ENCODE measurements at regions not wholly inside any gene's neighbourhood (a gene's known extent, or its start where the extent isn't known, plus 50 kb on each side); places are given as distances from the start of the nearest gene placed in this dataset.

DNA sequence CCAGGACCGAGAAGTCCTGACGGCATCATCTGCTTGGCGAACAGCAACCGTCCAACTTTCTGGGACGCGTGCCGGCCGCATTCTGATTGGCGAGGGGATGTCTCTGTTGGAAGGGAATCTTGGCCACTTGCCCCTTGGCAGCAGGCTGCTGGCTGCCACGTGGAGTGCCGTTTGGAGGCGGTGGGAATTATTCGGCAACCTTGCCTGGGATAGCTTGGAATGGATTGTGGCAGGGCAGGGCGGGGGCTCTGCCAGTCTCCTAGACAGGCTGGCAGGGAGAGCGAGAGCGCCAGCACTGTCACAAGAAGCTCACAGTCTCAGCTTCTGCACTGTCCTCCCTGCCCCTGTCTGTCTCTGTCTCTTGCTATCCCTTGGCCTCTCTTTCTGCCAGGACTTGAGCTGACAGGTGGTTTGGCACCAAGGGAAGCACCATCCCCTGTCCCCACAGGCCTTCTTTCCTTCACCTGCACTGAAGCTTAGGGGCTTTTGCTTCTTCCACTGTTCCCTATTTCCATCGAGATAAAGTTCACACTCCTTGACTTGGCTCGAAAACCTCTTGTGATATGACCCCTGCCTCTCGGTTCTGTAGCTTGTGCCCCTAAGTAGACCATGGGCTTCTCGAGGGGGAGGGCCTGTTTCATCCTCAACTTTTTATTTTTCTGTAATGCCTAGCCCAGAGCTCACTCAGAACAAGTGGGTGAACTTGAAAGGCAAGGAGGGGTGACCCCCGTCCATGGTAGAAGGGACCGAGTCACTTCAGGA lies 201.9 kb downstream of the PHETA1 start:
- TF ChIP-seq EZH2phosphoT487 (IDR thresholded peaks at IDR 0.05; ENCODE audit: low read depth) (no peak), CTCF (IDR thresholded peaks at IDR 0.05; ENCODE audit: low read depth, low read length) (no peak)
- no peak overlapping the region for H3K9ac ChIP-seq (ENCODE audit: low read length)

GRCh38 chr12:111164833-111165525 lies 203.9 kb downstream of the PHETA1 start:
- Histone ChIP-seq H3K4me1 (ENCODE audit: low read length) (peaks cover under 1% of the 10 kb centered on the region; the same call in 1 of the 2 replicates), H4K20me1 (ENCODE audit: insufficient read depth, low read length) (no peaks in the 10 kb centered on the region), H3K9me3 (ENCODE audit: insufficient read depth, low read length) (no peaks in the 10 kb centered on the region), H3K27me3 (ENCODE audit: low read depth, low read length) (peaks cover 6% of the 10 kb centered on the region; the same call in 1 of the 2 replicates), H3K9ac (ENCODE audit: low read length) (no peak overlapping the region), H3K4me2 (ENCODE audit: low read length) (no peak overlapping the region), H3K79me2 (ENCODE audit: low read length) (no peaks in the 10 kb centered on the region), H3K27ac (ENCODE audit: low read length) (no peak overlapping the region), H3K4me3 (ENCODE audit: low read length) (no peak overlapping the region), H3K36me3 (replicated peaks; ENCODE audit: low read depth, low read length) (no peaks in the 10 kb centered on the region), H2AFZ (ENCODE audit: low read depth, low read length) (no peak overlapping the region)
- TF ChIP-seq EZH2phosphoT487 (IDR thresholded peaks at IDR 0.05; ENCODE audit: low read depth), result no peak
- no peak for TF ChIP-seq CTCF (IDR thresholded peaks at IDR 0.05; ENCODE audit: low read depth, low read length)

More for the DNA sequence above, 201.9 kb downstream of the PHETA1 start:
- Histone ChIP-seq H3K9me3 (ENCODE audit: insufficient read depth, low read length) (no peaks in the 10 kb centered on the region), H3K4me1 (ENCODE audit: low read length) (peaks cover 19% of the 10 kb centered on the region), H3K27ac (ENCODE audit: low read length) (no peak overlapping the region), H3K4me3 (ENCODE audit: low read length) (no peak overlapping the region), H3K79me2 (ENCODE audit: low read length) (no peaks in the 10 kb centered on the region), H3K4me2 (ENCODE audit: low read length) (no peak overlapping the region), H4K20me1 (ENCODE audit: insufficient read depth, low read length) (no peaks in the 10 kb centered on the region), H2AFZ (ENCODE audit: low read depth, low read length) (no peak overlapping the region), H3K27me3 (ENCODE audit: low read depth, low read length) (no peaks in the 10 kb centered on the region; the same call in 1 of the 2 replicates), H3K36me3 (replicated peaks; ENCODE audit: low read depth, low read length) (no peaks in the 10 kb centered on the region)

DNA sequence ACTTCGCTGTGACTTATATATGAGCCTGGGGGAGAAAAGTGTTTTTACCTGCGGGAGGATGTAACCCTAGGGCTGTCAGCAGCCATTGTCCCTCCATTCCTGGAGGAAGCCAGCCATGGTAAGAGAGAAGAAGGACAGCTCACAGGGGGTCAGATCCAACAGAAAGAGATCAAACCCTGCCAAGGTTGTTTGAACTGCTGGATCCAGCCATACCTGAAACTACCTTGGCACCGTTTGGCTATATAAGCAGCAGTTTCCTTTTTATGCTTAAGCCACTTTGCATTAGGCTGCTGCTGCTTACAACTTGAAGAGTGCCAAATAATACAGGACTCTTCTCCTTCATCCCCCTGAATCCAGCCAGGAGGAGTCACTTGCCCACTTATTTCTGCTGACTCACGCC lies 205.5 kb downstream of the PHETA1 start:
- TF ChIP-seq EZH2phosphoT487 (IDR thresholded peaks at IDR 0.05; ENCODE audit: low read depth), result no peak
- TF ChIP-seq CTCF (IDR thresholded peaks at IDR 0.05; ENCODE audit: low read depth, low read length), result no peak
- Histone ChIP-seq H3K4me3 (ENCODE audit: low read length) (no peak overlapping the region), H3K4me1 (ENCODE audit: low read length) (no peaks in the 10 kb centered on the region), H3K36me3 (replicated peaks; ENCODE audit: low read depth, low read length) (no peaks in the 10 kb centered on the region), H2AFZ (ENCODE audit: low read depth, low read length) (no peak overlapping the region), H3K9me3 (ENCODE audit: insufficient read depth, low read length) (no peaks in the 10 kb centered on the region), H4K20me1 (ENCODE audit: insufficient read depth, low read length) (no peaks in the 10 kb centered on the region), H3K27me3 (ENCODE audit: low read depth, low read length) (peaks cover 6% of the 10 kb centered on the region; the same call in 1 of the 2 replicates), H3K4me2 (ENCODE audit: low read length) (no peak overlapping the region), H3K27ac (ENCODE audit: low read length) (no peak overlapping the region), H3K9ac (ENCODE audit: low read length) (no peak overlapping the region), H3K79me2 (ENCODE audit: low read length) (no peaks in the 10 kb centered on the region)

- no peak for TF ChIP-seq EZH2phosphoT487 (IDR thresholded peaks at IDR 0.05; ENCODE audit: low read depth)
- TF ChIP-seq CTCF (IDR thresholded peaks at IDR 0.05; ENCODE audit: low read depth, low read length), result no peak
Measured at GRCh38 chr12:111161898-111162297, 207.0 kb downstream of the PHETA1 start.

More at GRCh38 chr12:111161898-111162297, 207.0 kb downstream of the PHETA1 start:
- Histone ChIP-seq H3K27ac (ENCODE audit: low read length) (no peak overlapping the region), H3K4me3 (ENCODE audit: low read length) (no peak overlapping the region), H3K9me3 (ENCODE audit: insufficient read depth, low read length) (no peaks in the 10 kb centered on the region), H4K20me1 (ENCODE audit: insufficient read depth, low read length) (no peaks in the 10 kb centered on the region), H3K4me1 (ENCODE audit: low read length) (no peaks in the 10 kb centered on the region), H3K9ac (ENCODE audit: low read length) (no peak overlapping the region), H3K36me3 (replicated peaks; ENCODE audit: low read depth, low read length) (no peaks in the 10 kb centered on the region), H3K4me2 (ENCODE audit: low read length) (no peak overlapping the region), H2AFZ (ENCODE audit: low read depth, low read length) (no peak overlapping the region), H3K27me3 (ENCODE audit: low read depth, low read length) (peaks cover 18% of the 10 kb centered on the region), H3K79me2 (ENCODE audit: low read length) (no peaks in the 10 kb centered on the region)

Measured in OCI-LY3 (cell line).